ENCODE measurements at regions not wholly inside any gene's neighbourhood (a gene's known extent, or its start where the extent isn't known, plus 50 kb on each side); places are given as distances from the start of the nearest gene placed in this dataset.

DNA sequence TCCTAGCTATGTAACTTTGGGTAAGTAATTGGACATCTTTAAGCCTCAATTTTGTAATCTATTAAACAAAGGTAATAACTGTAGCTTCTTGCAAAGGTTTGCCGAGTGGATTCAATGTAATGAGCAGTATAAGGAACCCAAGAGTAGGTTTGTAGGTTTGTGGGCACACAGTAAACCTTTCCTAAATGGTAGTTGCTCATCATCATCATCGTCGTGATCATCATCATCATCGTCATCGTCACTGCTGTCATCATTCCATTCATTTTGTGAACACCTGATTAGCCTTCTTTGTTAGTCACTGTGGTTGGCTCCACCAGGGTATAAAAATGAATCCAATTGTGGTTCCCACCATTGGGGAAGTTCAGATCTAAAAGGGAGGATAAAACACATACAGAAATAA is 223.1 kb upstream of the KIRREL3 start (continued):
- TF ChIP-seq NR2C2 (IDR thresholded peaks at IDR 0.05; ENCODE audit: borderline replicate concordance, control insufficient read depth, insufficient read length, low read depth), result no peak

DNA sequence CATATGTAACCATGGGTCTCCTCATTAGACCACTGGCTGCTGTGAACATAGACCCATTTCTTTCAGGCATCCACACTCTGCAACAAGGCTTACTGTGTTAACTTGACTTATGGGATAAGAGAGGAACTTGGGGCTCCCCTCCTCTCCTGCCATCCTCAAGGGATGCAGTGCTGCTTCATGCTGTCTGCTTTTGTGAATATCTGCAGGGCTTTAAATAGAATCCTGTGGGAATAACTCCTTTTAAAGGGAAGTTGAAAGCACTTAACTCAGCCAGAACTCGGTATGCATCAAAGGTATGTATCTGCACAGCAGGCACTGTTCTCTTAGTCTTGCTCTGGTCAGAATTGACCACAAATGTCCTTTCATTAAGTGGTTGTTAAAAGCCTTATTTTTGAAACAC is 222.5 kb upstream of the KIRREL3 start:
- no peak overlapping the region for H3K4me2 ChIP-seq (ENCODE audit: control insufficient read depth, insufficient read depth)
- no peaks in the 10 kb centered on the region for H3K27me3 ChIP-seq (replicated peaks in 1 of 2; ENCODE audit: control insufficient read depth in 2 of 2, insufficient read depth in 2 of 2, low read length in 1 of 2)
- no peak overlapping the region for H3K27ac ChIP-seq (ENCODE audit: control insufficient read depth, insufficient read depth)
- in situ Hi-C loops (cut with MboI) (no loop called here), intact Hi-C loops (cut with micrococcal nuclease; ENCODE audit: unreplicated experiment) (no loop called here)
- no TSS peak for BruUV-seq (replicated peaks)
- no peaks in the 10 kb centered on the region for H3K9me3 ChIP-seq (replicated peaks; ENCODE audit: control insufficient read depth, insufficient read depth, low read length)
- no peak for DNase-seq (ENCODE audit: low read depth, low spot score)
- H3K9ac ChIP-seq (ENCODE audit: control insufficient read depth, insufficient read depth, low read length), result no peak overlapping the region
- no peaks in the 10 kb centered on the region for H3K4me1 ChIP-seq (ENCODE audit: control insufficient read depth, insufficient read depth, low read length)
- ChIA-PET POLR2A (no interaction called here), RAD21 (ENCODE audit: unreplicated experiment) (no interaction called here), CTCF (no interaction called here), SMC1A (ENCODE audit: uncharacterized antibody, unreplicated experiment) (no interaction called here)
- no peaks in the 10 kb centered on the region for H3K79me2 ChIP-seq (ENCODE audit: control insufficient read depth, insufficient read depth, low read length)
- no peak for ATAC-seq
- H4K20me1 ChIP-seq (ENCODE audit: control insufficient read depth, insufficient read depth), result no peaks in the 10 kb centered on the region
- no peak overlapping the region for H2AFZ ChIP-seq (ENCODE audit: control insufficient read depth, low read depth, low read length)
- no peak for FAIRE-seq
- no peak overlapping the region for H3K4me3 ChIP-seq
- H3K36me3 ChIP-seq (ENCODE audit: control insufficient read depth in 2 of 2, insufficient read depth in 2 of 2, low read length in 1 of 2), result no peaks in the 10 kb centered on the region
- 0% methylated on average over 1 of the region's 1 CpG for WGBS (ENCODE audit: insufficient coverage, insufficient replicate concordance, low lambda C conversion rate, missing lambda C conversion rate)
- TF ChIP-seq NFYB (IDR thresholded peaks at IDR 0.05; ENCODE audit: insufficient read depth, low read depth, low read length) (no peak), MEF2B (IDR thresholded peaks at IDR 0.05; ENCODE audit: partially characterized antibody, poor library complexity, severe bottlenecking) (no peak), MXI1 (IDR thresholded peaks at IDR 0.05; ENCODE audit: low read depth, low read length) (no peak), POU2F2 (IDR thresholded peaks at IDR 0.05; ENCODE audit: borderline replicate concordance, low read depth, low read length) (no peak), RB1 (IDR thresholded peaks at IDR 0.05; ENCODE audit: borderline replicate concordance) (no peak), RAD21 (IDR thresholded peaks at IDR 0.05; ENCODE audit: insufficient read depth, low read depth, low read length) (no peak), SIX5 (IDR thresholded peaks at IDR 0.05; ENCODE audit: low read depth, low read length, severe bottlenecking) (no peak), LARP7 (IDR thresholded peaks at IDR 0.05) (no peak)
- TF ChIP-seq, protein P1, sequence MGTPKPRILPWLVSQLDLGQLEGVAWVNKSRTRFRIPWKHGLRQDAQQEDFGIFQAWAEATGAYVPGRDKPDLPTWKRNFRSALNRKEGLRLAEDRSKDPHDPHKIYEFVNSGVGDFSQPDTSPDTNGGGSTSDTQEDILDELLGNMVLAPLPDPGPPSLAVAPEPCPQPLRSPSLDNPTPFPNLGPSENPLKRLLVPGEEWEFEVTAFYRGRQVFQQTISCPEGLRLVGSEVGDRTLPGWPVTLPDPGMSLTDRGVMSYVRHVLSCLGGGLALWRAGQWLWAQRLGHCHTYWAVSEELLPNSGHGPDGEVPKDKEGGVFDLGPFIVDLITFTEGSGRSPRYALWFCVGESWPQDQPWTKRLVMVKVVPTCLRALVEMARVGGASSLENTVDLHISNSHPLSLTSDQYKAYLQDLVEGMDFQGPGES (IDR thresholded peaks at IDR 0.05), result no peak

All from GM12878 (cell line).